ENCODE measurements at regions not wholly inside any gene's neighbourhood (a gene's known extent, or its start where the extent isn't known, plus 50 kb on each side); places are given as distances from the start of the nearest gene placed in this dataset.

- no peak overlapping the region for H3K27ac ChIP-seq (ENCODE audit: low read length, poor library complexity, severe bottlenecking)
- no peaks in the 10 kb centered on the region for H3K36me3 ChIP-seq (ENCODE audit: control insufficient read depth in 1 of 2, insufficient read depth in 2 of 2, low read depth in 1 of 2, low read length in 2 of 2)
- peak overlapping the region in 1 of 2 experiments; percentile 69 for H3K4ac ChIP-seq (ENCODE audit: low read depth in 1 of 2, low read length in 2 of 2)
- H3K23ac ChIP-seq (ENCODE audit: low read length in 2 of 2), result no peak overlapping the region
- peak overlapping the region in 1 of 2 experiments; percentile 52 for H2BK12ac ChIP-seq (ENCODE audit: low read length in 2 of 2)
- H3K27me3 ChIP-seq (ENCODE audit: control insufficient read depth in 1 of 2, insufficient read depth in 1 of 2, low read length in 2 of 2), result no peaks in the 10 kb centered on the region
- H2AK5ac ChIP-seq (ENCODE audit: low read length, severe bottlenecking), result no peak overlapping the region
- WGBS, result 100% methylated on average over 2 of the region's 2 CpGs
- no peak overlapping the region for H2BK5ac ChIP-seq (ENCODE audit: low read depth, low read length, poor library complexity, severe bottlenecking)
- H3K4me3 ChIP-seq (ENCODE audit: insufficient read depth in 1 of 2, low read depth in 1 of 2, low read length in 2 of 2), result no peak overlapping the region
- H2BK120ac ChIP-seq (ENCODE audit: low read depth, low read length), result no peak overlapping the region
- no peak overlapping the region for H2BK15ac ChIP-seq (ENCODE audit: low read depth, poor library complexity, severe bottlenecking)
- H3K9ac ChIP-seq (ENCODE audit: low read length), result no peak overlapping the region
- no peak overlapping the region for H3K14ac ChIP-seq (ENCODE audit: low read length in 2 of 2)
- no peak overlapping the region for H3K4me2 ChIP-seq (ENCODE audit: low read length, poor library complexity, severe bottlenecking)
- H2AFZ ChIP-seq (ENCODE audit: low read depth, low read length), result peak overlapping the region; percentile 39
- peak overlapping the region in 1 of 2 experiments; percentile 80 for H3K18ac ChIP-seq (ENCODE audit: low read depth in 1 of 2, low read length in 2 of 2)
- no peak overlapping the region for H4K8ac ChIP-seq (ENCODE audit: low read length)
- DNase-seq, result no peak
- no peaks in the 10 kb centered on the region for H3K79me1 ChIP-seq (replicated peaks; ENCODE audit: low read length, poor library complexity, severe bottlenecking)
- no peaks in the 10 kb centered on the region for H3K4me1 ChIP-seq (ENCODE audit: control insufficient read depth, insufficient read depth, low read depth, low read length)
- H4K91ac ChIP-seq (ENCODE audit: low read length), result no peak overlapping the region
- no peaks in the 10 kb centered on the region for H3K9me3 ChIP-seq (ENCODE audit: control insufficient read depth, low read length)
Observed at GRCh38 chr7:94111009-94111408, 106.9 kb upstream of the BET1 start.

- Histone ChIP-seq H3K18ac (ENCODE audit: low read depth in 1 of 2, low read length in 2 of 2) (no peak overlapping the region), H3K23ac (ENCODE audit: low read length in 2 of 2) (no peak overlapping the region), H4K91ac (ENCODE audit: low read length) (no peak overlapping the region), H3K9ac (ENCODE audit: low read length) (no peak overlapping the region), H3K4me1 (ENCODE audit: control insufficient read depth, insufficient read depth, low read depth, low read length) (no peaks in the 10 kb centered on the region), H2BK15ac (ENCODE audit: low read depth, poor library complexity, severe bottlenecking) (no peak overlapping the region), H4K8ac (ENCODE audit: low read length) (no peak overlapping the region), H2BK5ac (ENCODE audit: low read depth, low read length, poor library complexity, severe bottlenecking) (no peak overlapping the region), H2BK12ac (ENCODE audit: low read length in 2 of 2) (no peak overlapping the region), H2BK120ac (ENCODE audit: low read depth, low read length) (no peak overlapping the region), H3K4me2 (ENCODE audit: low read length, poor library complexity, severe bottlenecking) (no peak overlapping the region), H2AFZ (ENCODE audit: low read depth, low read length) (no peak overlapping the region), H3K27ac (ENCODE audit: low read length, poor library complexity, severe bottlenecking) (no peak overlapping the region), H3K79me1 (replicated peaks; ENCODE audit: low read length, poor library complexity, severe bottlenecking) (no peaks in the 10 kb centered on the region), H3K4me3 (ENCODE audit: insufficient read depth in 1 of 2, low read depth in 1 of 2, low read length in 2 of 2) (no peak overlapping the region), H3K27me3 (ENCODE audit: control insufficient read depth in 1 of 2, insufficient read depth in 1 of 2, low read length in 2 of 2) (no peaks in the 10 kb centered on the region), H3K14ac (ENCODE audit: low read length in 2 of 2) (no peak overlapping the region), H3K36me3 (ENCODE audit: control insufficient read depth in 1 of 2, insufficient read depth in 2 of 2, low read depth in 1 of 2, low read length in 2 of 2) (no peaks in the 10 kb centered on the region), H3K9me3 (ENCODE audit: control insufficient read depth, low read length) (no peaks in the 10 kb centered on the region), H3K4ac (ENCODE audit: low read depth in 1 of 2, low read length in 2 of 2) (no peak overlapping the region), H2AK5ac (ENCODE audit: low read length, severe bottlenecking) (no peak overlapping the region)
- DNase-seq, result no peak
- WGBS, result no CpG with 5 or more reads among the region's 2 CpGs
Observed at GRCh38 chr7:94115316-94115715, 111.2 kb upstream of the BET1 start.

- Histone ChIP-seq H3K23ac (ENCODE audit: low read length in 2 of 2) (no peak overlapping the region), H4K91ac (ENCODE audit: low read length) (no peak overlapping the region), H3K14ac (ENCODE audit: low read length in 2 of 2) (no peak overlapping the region), H3K27me3 (ENCODE audit: control insufficient read depth in 1 of 2, insufficient read depth in 1 of 2, low read length in 2 of 2) (no peaks in the 10 kb centered on the region), H3K4ac (ENCODE audit: low read depth in 1 of 2, low read length in 2 of 2) (peak overlapping the region in 1 of 2 experiments; percentile 94), H2BK5ac (ENCODE audit: low read depth, low read length, poor library complexity, severe bottlenecking) (no peak overlapping the region), H2BK12ac (ENCODE audit: low read length in 2 of 2) (peak overlapping the region; percentile 35 to 77), H3K4me3 (ENCODE audit: insufficient read depth in 1 of 2, low read depth in 1 of 2, low read length in 2 of 2) (no peak overlapping the region), H2BK15ac (ENCODE audit: low read depth, poor library complexity, severe bottlenecking) (no peak overlapping the region), H2AFZ (ENCODE audit: low read depth, low read length) (no peak overlapping the region), H3K9ac (ENCODE audit: low read length) (no peak overlapping the region), H3K4me1 (ENCODE audit: control insufficient read depth, insufficient read depth, low read depth, low read length) (no peaks in the 10 kb centered on the region), H3K18ac (ENCODE audit: low read depth in 1 of 2, low read length in 2 of 2) (peak overlapping the region in 1 of 2 experiments; percentile 14), H2AK5ac (ENCODE audit: low read length, severe bottlenecking) (no peak overlapping the region), H3K36me3 (ENCODE audit: control insufficient read depth in 1 of 2, insufficient read depth in 2 of 2, low read depth in 1 of 2, low read length in 2 of 2) (no peaks in the 10 kb centered on the region), H3K9me3 (ENCODE audit: control insufficient read depth, low read length) (no peaks in the 10 kb centered on the region), H3K4me2 (ENCODE audit: low read length, poor library complexity, severe bottlenecking) (no peak overlapping the region), H2BK120ac (ENCODE audit: low read depth, low read length) (no peak overlapping the region), H4K8ac (ENCODE audit: low read length) (peak overlapping the region; percentile 0), H3K27ac (ENCODE audit: low read length, poor library complexity, severe bottlenecking) (no peak overlapping the region), H3K79me1 (replicated peaks; ENCODE audit: low read length, poor library complexity, severe bottlenecking) (no peaks in the 10 kb centered on the region)
- peak; percentile 22 for DNase-seq
- WGBS, result no CpG with 5 or more reads among the region's 1 CpG
Observed at GRCh38 chr7:94123136-94123535, 119.0 kb upstream of the BET1 start.

GRCh38 chr7:94127026-94127425, 122.9 kb upstream of the BET1 start:
- H3K27me3 ChIP-seq (ENCODE audit: control insufficient read depth in 1 of 2, insufficient read depth in 1 of 2, low read length in 2 of 2), result no peaks in the 10 kb centered on the region
- H2AK5ac ChIP-seq (ENCODE audit: low read length, severe bottlenecking), result no peak overlapping the region
- H2BK12ac ChIP-seq (ENCODE audit: low read length in 2 of 2), result peak overlapping the region; percentile 71 to 90
- no peak overlapping the region for H2BK5ac ChIP-seq (ENCODE audit: low read depth, low read length, poor library complexity, severe bottlenecking)
- no peak overlapping the region for H4K8ac ChIP-seq (ENCODE audit: low read length)
- no peak overlapping the region for H3K9ac ChIP-seq (ENCODE audit: low read length)
- H2BK15ac ChIP-seq (ENCODE audit: low read depth, poor library complexity, severe bottlenecking), result no peak overlapping the region
- no peaks in the 10 kb centered on the region for H3K36me3 ChIP-seq (ENCODE audit: control insufficient read depth in 1 of 2, insufficient read depth in 2 of 2, low read depth in 1 of 2, low read length in 2 of 2)
- H3K4me3 ChIP-seq (ENCODE audit: insufficient read depth in 1 of 2, low read depth in 1 of 2, low read length in 2 of 2), result no peak overlapping the region
- H3K9me3 ChIP-seq (ENCODE audit: control insufficient read depth, low read length), result no peaks in the 10 kb centered on the region
- no peak overlapping the region for H3K14ac ChIP-seq (ENCODE audit: low read length in 2 of 2)
- no peaks in the 10 kb centered on the region for H3K79me1 ChIP-seq (replicated peaks; ENCODE audit: low read length, poor library complexity, severe bottlenecking)
- no peak overlapping the region for H3K27ac ChIP-seq (ENCODE audit: low read length, poor library complexity, severe bottlenecking)
- DNase-seq, result no peak
- no peaks in the 10 kb centered on the region for H3K4me1 ChIP-seq (ENCODE audit: control insufficient read depth, insufficient read depth, low read depth, low read length)
- peak overlapping the region in 1 of 2 experiments; percentile 58 for H3K4ac ChIP-seq (ENCODE audit: low read depth in 1 of 2, low read length in 2 of 2)
- no peak overlapping the region for H3K18ac ChIP-seq (ENCODE audit: low read depth in 1 of 2, low read length in 2 of 2)
- no peak overlapping the region for H2BK120ac ChIP-seq (ENCODE audit: low read depth, low read length)
- H3K23ac ChIP-seq (ENCODE audit: low read length in 2 of 2), result no peak overlapping the region
- H4K91ac ChIP-seq (ENCODE audit: low read length), result no peak overlapping the region
- H2AFZ ChIP-seq (ENCODE audit: low read depth, low read length), result no peak overlapping the region
- no peak overlapping the region for H3K4me2 ChIP-seq (ENCODE audit: low read length, poor library complexity, severe bottlenecking)

All from mesenchymal stem cell (in vitro differentiated cells and primary cell).